Esophagus muscularis mucosa (tissue), 3 donors: ENCODE measurements at regions not wholly inside any gene's neighbourhood (a gene's known extent, or its start where the extent isn't known, plus 50 kb on each side); places are given as distances from the start of the nearest gene placed in this dataset.

Experiments
- CTCF ChIP-seq, 3 experiments: fragments of 200-600 bp in 2 of 3; fragments of 450-650 bp in 1 of 3; sonication (generic) in 2 of 3; IDR thresholded peaks; one replicate each; pipeline ENCODE4 v1.5.1; 2017 to 2019; ENCODE audit warnings: antibody characterized with exemption in 3 of 3, mild to moderate bottlenecking in 2 of 3, moderate library complexity in 1 of 3
- POLR2A ChIP-seq: fragments of 450-650 bp; IDR thresholded peaks from one replicate; pipeline ENCODE4 v1.6.1; 2017; ENCODE audit warnings: antibody characterized with exemption, moderate library complexity, mild to moderate bottlenecking, low read depth

GRCh38 chr12:115255962-115256361, 572.0 kb upstream of the TBX3 start:
- TF ChIP-seq CTCF (IDR thresholded peaks at IDR 0.05), result no peak
- TF ChIP-seq POLR2A, result no peak
